ENCODE measurements at regions not wholly inside any gene's neighbourhood (a gene's known extent, or its start where the extent isn't known, plus 50 kb on each side); places are given as distances from the start of the nearest gene placed in this dataset.
A peak's percentile ranks its signal among the peaks of the same experiment; 100 is the strongest.

DNA sequence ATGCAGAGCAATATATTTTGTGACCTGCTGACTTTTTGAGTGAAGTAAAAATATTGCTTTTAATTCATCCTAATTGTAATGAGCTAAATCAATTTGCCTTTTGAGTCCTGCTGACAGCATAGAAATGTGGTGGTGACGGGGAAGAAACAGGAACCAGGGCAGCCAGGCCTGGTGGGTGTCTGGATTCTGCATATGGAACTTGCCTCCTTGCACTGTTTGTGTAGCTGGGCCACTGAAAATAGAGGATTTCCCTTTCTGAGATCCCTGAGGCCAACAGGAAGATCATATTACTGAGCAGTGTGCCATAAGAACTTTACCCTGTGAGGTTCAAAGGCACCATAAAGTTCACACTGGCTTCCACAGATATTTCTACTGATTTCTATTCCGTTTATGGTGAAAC, 488.4 kb upstream of the AKR1E2 start:
- no peak for DNase-seq (ENCODE audit: low read depth in 1 of 2, low spot score in 1 of 2)
- Histone ChIP-seq H3K4me3 (replicated peaks; ENCODE audit: insufficient read depth, low read length) (no peak overlapping the region), H3K27me3 (ENCODE audit: insufficient read depth, poor library complexity, severe bottlenecking) (no peaks in the 10 kb centered on the region), H3K27ac (replicated peaks) (no peak overlapping the region)
- TF ChIP-seq POLR2AphosphoS5 (IDR thresholded peaks at IDR 0.05; ENCODE audit: low read depth) = no peak
- TF ChIP-seq GABPA (IDR thresholded peaks at IDR 0.05; ENCODE audit: low read depth) = no peak
- TF ChIP-seq, protein P1, sequence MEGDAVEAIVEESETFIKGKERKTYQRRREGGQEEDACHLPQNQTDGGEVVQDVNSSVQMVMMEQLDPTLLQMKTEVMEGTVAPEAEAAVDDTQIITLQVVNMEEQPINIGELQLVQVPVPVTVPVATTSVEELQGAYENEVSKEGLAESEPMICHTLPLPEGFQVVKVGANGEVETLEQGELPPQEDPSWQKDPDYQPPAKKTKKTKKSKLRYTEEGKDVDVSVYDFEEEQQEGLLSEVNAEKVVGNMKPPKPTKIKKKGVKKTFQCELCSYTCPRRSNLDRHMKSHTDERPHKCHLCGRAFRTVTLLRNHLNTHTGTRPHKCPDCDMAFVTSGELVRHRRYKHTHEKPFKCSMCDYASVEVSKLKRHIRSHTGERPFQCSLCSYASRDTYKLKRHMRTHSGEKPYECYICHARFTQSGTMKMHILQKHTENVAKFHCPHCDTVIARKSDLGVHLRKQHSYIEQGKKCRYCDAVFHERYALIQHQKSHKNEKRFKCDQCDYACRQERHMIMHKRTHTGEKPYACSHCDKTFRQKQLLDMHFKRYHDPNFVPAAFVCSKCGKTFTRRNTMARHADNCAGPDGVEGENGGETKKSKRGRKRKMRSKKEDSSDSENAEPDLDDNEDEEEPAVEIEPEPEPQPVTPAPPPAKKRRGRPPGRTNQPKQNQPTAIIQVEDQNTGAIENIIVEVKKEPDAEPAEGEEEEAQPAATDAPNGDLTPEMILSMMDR (IDR thresholded peaks at IDR 0.05; ENCODE audit: insufficient read depth, low read length) = no peak
- TF ChIP-seq, protein P2, sequence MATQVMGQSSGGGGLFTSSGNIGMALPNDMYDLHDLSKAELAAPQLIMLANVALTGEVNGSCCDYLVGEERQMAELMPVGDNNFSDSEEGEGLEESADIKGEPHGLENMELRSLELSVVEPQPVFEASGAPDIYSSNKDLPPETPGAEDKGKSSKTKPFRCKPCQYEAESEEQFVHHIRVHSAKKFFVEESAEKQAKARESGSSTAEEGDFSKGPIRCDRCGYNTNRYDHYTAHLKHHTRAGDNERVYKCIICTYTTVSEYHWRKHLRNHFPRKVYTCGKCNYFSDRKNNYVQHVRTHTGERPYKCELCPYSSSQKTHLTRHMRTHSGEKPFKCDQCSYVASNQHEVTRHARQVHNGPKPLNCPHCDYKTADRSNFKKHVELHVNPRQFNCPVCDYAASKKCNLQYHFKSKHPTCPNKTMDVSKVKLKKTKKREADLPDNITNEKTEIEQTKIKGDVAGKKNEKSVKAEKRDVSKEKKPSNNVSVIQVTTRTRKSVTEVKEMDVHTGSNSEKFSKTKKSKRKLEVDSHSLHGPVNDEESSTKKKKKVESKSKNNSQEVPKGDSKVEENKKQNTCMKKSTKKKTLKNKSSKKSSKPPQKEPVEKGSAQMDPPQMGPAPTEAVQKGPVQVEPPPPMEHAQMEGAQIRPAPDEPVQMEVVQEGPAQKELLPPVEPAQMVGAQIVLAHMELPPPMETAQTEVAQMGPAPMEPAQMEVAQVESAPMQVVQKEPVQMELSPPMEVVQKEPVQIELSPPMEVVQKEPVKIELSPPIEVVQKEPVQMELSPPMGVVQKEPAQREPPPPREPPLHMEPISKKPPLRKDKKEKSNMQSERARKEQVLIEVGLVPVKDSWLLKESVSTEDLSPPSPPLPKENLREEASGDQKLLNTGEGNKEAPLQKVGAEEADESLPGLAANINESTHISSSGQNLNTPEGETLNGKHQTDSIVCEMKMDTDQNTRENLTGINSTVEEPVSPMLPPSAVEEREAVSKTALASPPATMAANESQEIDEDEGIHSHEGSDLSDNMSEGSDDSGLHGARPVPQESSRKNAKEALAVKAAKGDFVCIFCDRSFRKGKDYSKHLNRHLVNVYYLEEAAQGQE (IDR thresholded peaks at IDR 0.05; ENCODE audit: insufficient replicate concordance, low read depth) = no peak
- no peak for TF ChIP-seq SPI1 (IDR thresholded peaks at IDR 0.05; ENCODE audit: borderline replicate concordance, low read depth)

DNA sequence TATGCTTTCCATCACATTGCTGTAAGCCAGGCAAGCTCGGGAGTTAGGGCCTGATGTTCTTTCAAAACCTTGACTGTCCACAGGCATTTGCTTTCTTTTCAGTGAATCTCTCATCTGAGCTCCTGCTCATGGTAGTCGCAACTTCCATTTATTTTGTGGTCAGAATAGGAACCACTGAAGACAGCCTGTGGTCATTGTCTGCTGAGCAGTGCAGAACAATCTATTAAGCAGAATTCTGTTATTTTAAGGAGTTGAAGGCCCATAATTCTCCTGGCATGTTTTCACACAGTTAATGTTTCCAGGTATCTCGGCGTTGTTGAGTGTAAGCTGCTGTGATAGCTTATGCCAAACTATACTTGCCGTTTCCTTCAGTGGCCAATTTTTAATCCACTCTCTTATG, 491.1 kb upstream of the AKR1E2 start:
- H3K4me3 ChIP-seq (replicated peaks; ENCODE audit: insufficient read depth, low read length) = no peak overlapping the region
- TF ChIP-seq, protein P1 (IDR thresholded peaks at IDR 0.05; ENCODE audit: insufficient read depth, low read length) = no peak
- TF ChIP-seq, protein P2 (IDR thresholded peaks at IDR 0.05; ENCODE audit: insufficient replicate concordance, low read depth) = no peak
- no peak for TF ChIP-seq SPI1 (IDR thresholded peaks at IDR 0.05; ENCODE audit: borderline replicate concordance, low read depth)
- no peak for TF ChIP-seq GABPA (IDR thresholded peaks at IDR 0.05; ENCODE audit: low read depth)
- no peak for DNase-seq (ENCODE audit: low read depth in 1 of 2, low spot score in 1 of 2)
- no peak overlapping the region for H3K27ac ChIP-seq (replicated peaks)
- no peaks in the 10 kb centered on the region for H3K27me3 ChIP-seq (ENCODE audit: insufficient read depth, poor library complexity, severe bottlenecking)

DNA sequence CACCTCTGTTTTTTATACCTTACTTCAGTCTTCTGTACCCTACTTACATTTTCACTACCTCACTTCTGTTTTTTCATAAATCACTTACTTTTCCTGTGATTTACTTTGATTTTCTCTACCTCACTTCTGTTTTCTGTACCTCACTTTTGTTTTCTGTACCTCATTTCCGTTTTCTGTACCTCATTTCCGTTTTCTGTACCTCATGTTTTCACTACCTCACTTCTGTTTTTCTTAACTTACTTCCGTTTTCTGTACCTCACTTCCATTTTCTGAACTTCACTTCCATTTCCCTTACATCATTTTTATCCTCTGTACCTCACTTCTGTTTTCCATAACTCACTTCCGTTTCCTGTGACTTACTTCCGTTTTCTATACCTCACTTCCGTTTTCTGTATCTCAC, 492.0 kb upstream of the AKR1E2 start:
- no peak overlapping the region for H3K27ac ChIP-seq (replicated peaks)
- TF ChIP-seq, protein P2 (IDR thresholded peaks at IDR 0.05; ENCODE audit: insufficient replicate concordance, low read depth) = no peak
- peak; percentile 46; the same call in 1 of the 2 replicates for TF ChIP-seq SPI1 (IDR thresholded peaks at IDR 0.05; ENCODE audit: borderline replicate concordance, low read depth)
- DNase-seq (ENCODE audit: low read depth in 1 of 2, low spot score in 1 of 2) = no peak
- H3K27me3 ChIP-seq (ENCODE audit: insufficient read depth, poor library complexity, severe bottlenecking) = no peaks in the 10 kb centered on the region
- no peak overlapping the region for H3K4me3 ChIP-seq (replicated peaks; ENCODE audit: insufficient read depth, low read length)

DNA sequence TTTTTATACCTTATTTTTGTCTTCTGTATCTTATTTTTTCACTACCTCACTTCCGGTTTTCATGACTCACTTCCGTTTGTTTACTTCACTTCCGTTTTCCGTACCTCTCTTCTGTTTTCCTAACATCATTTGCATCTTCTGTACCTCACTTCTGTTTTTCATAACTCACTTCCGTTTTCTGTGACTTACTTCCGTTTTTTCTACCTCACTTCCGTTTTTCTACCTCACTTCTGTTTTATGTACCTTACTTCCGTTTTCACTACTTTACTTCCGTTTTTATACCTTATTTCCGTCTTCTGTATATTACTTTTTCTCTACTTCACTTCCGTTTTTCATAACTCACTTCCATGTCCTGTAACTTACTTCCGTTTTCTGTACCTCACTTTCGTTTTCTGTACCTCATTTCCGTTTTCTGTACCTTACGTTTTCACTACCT, 492.5 kb upstream of the AKR1E2 start:
- TF ChIP-seq, protein P1 (IDR thresholded peaks at IDR 0.05; ENCODE audit: insufficient read depth, low read length) = no peak
- no peak for TF ChIP-seq POLR2AphosphoS5 (IDR thresholded peaks at IDR 0.05; ENCODE audit: low read depth)
- TF ChIP-seq, protein P2 (IDR thresholded peaks at IDR 0.05; ENCODE audit: insufficient replicate concordance, low read depth) = no peak
- TF ChIP-seq SPI1 (IDR thresholded peaks at IDR 0.05; ENCODE audit: borderline replicate concordance, low read depth) = peak; percentile 93
- peak; percentile 70 for TF ChIP-seq GABPA (IDR thresholded peaks at IDR 0.05; ENCODE audit: low read depth)
- H3K4me3 ChIP-seq (replicated peaks; ENCODE audit: insufficient read depth, low read length) = no peak overlapping the region
- peak overlapping the region; percentile 27; the same call in 1 of the 2 replicates for H3K27ac ChIP-seq (replicated peaks)
- DNase-seq (ENCODE audit: low read depth in 1 of 2, low spot score in 1 of 2) = peak; percentile 4 to 16
- no peaks in the 10 kb centered on the region for H3K27me3 ChIP-seq (ENCODE audit: insufficient read depth, poor library complexity, severe bottlenecking)
